Astrocyte (in vitro differentiated cells and primary cell): ENCODE measurements at regions not wholly inside any gene's neighbourhood (a gene's known extent, or its start where the extent isn't known, plus 50 kb on each side); places are given as distances from the start of the nearest gene placed in this dataset.

Experiments
- CTCF ChIP-seq: IDR thresholded peaks from 2 replicates; pipeline ENCODE4 v1.5.1; 2011; ENCODE audit warnings: low read depth, mild to moderate bottlenecking, inconsistent platforms, low read length, moderate library complexity; ENCODE audit not compliant: insufficient read depth
- EZH2 ChIP-seq: IDR thresholded peaks from 2 replicates; pipeline ENCODE4 v1.6.1; 2012; ENCODE audit warnings: mild to moderate bottlenecking, low read length, inconsistent platforms; ENCODE audit not compliant: insufficient read depth

- TF ChIP-seq CTCF (no peak), EZH2 (no peak)
Measured at GRCh38 chr6:82035526-82035925, 212.0 kb downstream of the IBTK start.
